T-cell (primary cell): ENCODE measurements at regions not wholly inside any gene's neighbourhood (a gene's known extent, or its start where the extent isn't known, plus 50 kb on each side); places are given as distances from the start of the nearest gene placed in this dataset.

ENCODE experiments used
- ATAC-seq, 4 experiments: fragments of 200-7000 bp in 3 of 4; fragments of 150-1000 bp in 1 of 4; cut with Tn5 transposase; replicated peaks in 1 of 4; 1 replicate in 3 of 4; 2 replicates in 1 of 4; pipeline ENCODE4 v1.10.0; 2021; ENCODE audit warnings: moderate library complexity in 3 of 4, mild to moderate bottlenecking in 2 of 4, moderate number of reproducible peaks in 1 of 4
- CTCF ChIA-PET, 2 donors: fragments of 300-600 bp; sonication (Branson Sonifier 250); formaldehyde crosslinking; loops; one replicate each; lab custom pipeline; 2022; ENCODE audit warnings: antibody characterized with exemption in 2 of 2; lab: Charles Lee
- POLR2A ChIA-PET, 2 donors: fragments of 300-600 bp; sonication (Branson Sonifier 250); formaldehyde crosslinking; loops; one replicate each; lab custom pipeline; 2022; ENCODE audit warnings: antibody characterized with exemption in 2 of 2; lab: Charles Lee
- DNase-seq, 35 experiments: peaks; one replicate each; pipeline versions ENCODE4 v3.0.0 to v3.0.0-alpha.2; 2013 to 2023
- H3K27ac ChIP-seq: one replicate; pipeline ENCODE4 v1.5.1; 2013; ENCODE audit warnings: low read length
- H3K27me3 ChIP-seq, 2 experiments: replicated peaks in 1 of 2; 1 replicate in 1 of 2; 2 replicates in 1 of 2; pipeline versions ENCODE4 v1.6.1 to v1.7.0; 2013; ENCODE audit warnings: low read length in 1 of 2, mixed read lengths in 1 of 2; ENCODE audit not compliant: control insufficient read depth in 2 of 2, insufficient read depth in 2 of 2; ENCODE audit errors: extremely low read depth in 1 of 2
- H3K36me3 ChIP-seq, 2 donors: 1 replicate in 1 of 2; 2 replicates in 1 of 2; pipeline versions ENCODE4 v1.6.1 to v1.7.0; 2013; ENCODE audit warnings: low read length in 1 of 2; ENCODE audit not compliant: control insufficient read depth in 2 of 2, insufficient read depth in 1 of 2; ENCODE audit errors: extremely low read depth in 1 of 2
- H3K4me1 ChIP-seq, 2 experiments: 1 replicate in 1 of 2; 2 replicates in 1 of 2; pipeline versions ENCODE4 v1.6.1 to v1.7.0; 2013; ENCODE audit warnings: low read length in 2 of 2, mixed read lengths in 1 of 2; ENCODE audit not compliant: insufficient read depth in 2 of 2, control insufficient read depth in 1 of 2; ENCODE audit errors: extremely low read depth in 1 of 2
- H3K4me3 ChIP-seq, 2 donors: 1 replicate in 1 of 2; 2 replicates in 1 of 2; pipeline versions ENCODE4 v1.5.1 to v1.7.0; 2013; ENCODE audit warnings: mild to moderate bottlenecking in 2 of 2, low read length in 1 of 2, moderate library complexity in 1 of 2; ENCODE audit not compliant: control insufficient read depth in 1 of 2; ENCODE audit errors: extremely low read depth in 1 of 2
- H3K9me3 ChIP-seq: 2 replicates; pipeline ENCODE4 v1.7.0; 2013
- H3K27ac Mint-ChIP-seq, 2 donors: one replicate each; pipeline ENCODE4 v1.8.0; 2020 to 2021; ENCODE audit warnings: mild to moderate bottlenecking in 2 of 2, mixed read lengths in 2 of 2
- H3K27me3 Mint-ChIP-seq, 2 donors: one replicate each; pipeline ENCODE4 v1.8.0; 2021 to 2022; ENCODE audit warnings: mixed read lengths in 2 of 2
- H3K36me3 Mint-ChIP-seq: one replicate; pipeline ENCODE4 v1.8.0; 2021; ENCODE audit warnings: mixed read lengths
- H3K4me1 Mint-ChIP-seq, 3 donors: one replicate each; pipeline ENCODE4 v1.8.0; 2020 to 2022; ENCODE audit warnings: mixed read lengths in 3 of 3, mild to moderate bottlenecking in 1 of 3
- H3K4me3 Mint-ChIP-seq, 3 donors: one replicate each; pipeline ENCODE4 v1.8.0; 2020 to 2022; ENCODE audit warnings: mild to moderate bottlenecking in 3 of 3, mixed read lengths in 3 of 3, moderate library complexity in 3 of 3
- H3K9me3 Mint-ChIP-seq, 3 donors: one replicate each; pipeline ENCODE4 v1.8.0; 2020 to 2022; ENCODE audit warnings: mixed read lengths in 3 of 3
- WGBS: methylation state at CpG from one replicate; pipeline ENCODE4 v1.1.5; 2013; ENCODE audit warnings: missing lambda C conversion rate; ENCODE audit not compliant: insufficient coverage; 5-methylcytosine and 5-hydroxymethylcytosine counted together

DNA sequence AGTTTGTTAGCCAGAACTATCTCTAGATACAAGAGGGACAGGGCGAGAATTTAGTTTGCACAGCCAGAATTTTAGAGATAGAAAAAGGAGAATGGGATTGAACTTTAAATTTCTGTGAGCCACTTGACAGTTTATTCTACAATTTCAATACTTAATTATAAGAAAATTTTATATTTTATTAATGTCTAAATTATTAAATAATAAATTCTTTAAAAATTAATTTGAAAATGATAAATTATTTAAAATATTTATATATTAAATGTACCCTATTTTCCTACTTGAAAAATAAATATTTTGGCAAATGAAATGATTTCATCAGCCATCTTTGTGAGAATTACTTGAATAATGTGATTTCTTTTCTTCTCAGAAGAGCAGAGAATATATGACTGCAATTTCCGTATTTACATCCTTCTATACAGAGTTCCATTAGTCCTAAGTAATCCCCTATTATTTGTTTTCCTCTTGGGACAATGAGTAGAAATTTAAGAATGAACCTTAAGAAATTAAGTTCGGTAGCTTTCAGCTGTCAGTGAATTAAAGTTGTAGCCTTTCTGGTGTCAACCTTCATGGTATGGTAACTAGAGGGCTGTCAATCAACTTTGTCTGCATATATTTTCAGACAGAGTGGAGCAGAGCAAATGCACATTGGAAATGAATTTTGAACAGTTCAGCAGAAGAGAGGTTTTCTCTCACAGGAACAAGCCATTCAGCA, 763.9 kb downstream of the PCDH18 start:
- Mint-ChIP-seq H3K9me3 (peaks cover 0 to 3% (median 0%) of the 10 kb centered on the region in 3 donors), H3K36me3 (no peaks in the 10 kb centered on the region), H3K27ac (no peak overlapping the region), H3K27me3 (no peaks in the 10 kb centered on the region), H3K4me3 (no peak overlapping the region), H3K4me1 (no peaks in the 10 kb centered on the region)
- ChIA-PET POLR2A (no interaction called here), CTCF (no interaction called here)
- H3K27me3 ChIP-seq: no peaks in the 10 kb centered on the region
- WGBS: 67% methylated on average over 1 of the region's 3 CpGs
- no peak for DNase-seq
- H3K9me3 ChIP-seq: no peaks in the 10 kb centered on the region
- no peak overlapping the region for H3K27ac ChIP-seq
- H3K4me1 ChIP-seq: no peaks in the 10 kb centered on the region
- no peak for ATAC-seq
- H3K4me3 ChIP-seq: no peak overlapping the region
- H3K36me3 ChIP-seq: no peaks in the 10 kb centered on the region

DNA sequence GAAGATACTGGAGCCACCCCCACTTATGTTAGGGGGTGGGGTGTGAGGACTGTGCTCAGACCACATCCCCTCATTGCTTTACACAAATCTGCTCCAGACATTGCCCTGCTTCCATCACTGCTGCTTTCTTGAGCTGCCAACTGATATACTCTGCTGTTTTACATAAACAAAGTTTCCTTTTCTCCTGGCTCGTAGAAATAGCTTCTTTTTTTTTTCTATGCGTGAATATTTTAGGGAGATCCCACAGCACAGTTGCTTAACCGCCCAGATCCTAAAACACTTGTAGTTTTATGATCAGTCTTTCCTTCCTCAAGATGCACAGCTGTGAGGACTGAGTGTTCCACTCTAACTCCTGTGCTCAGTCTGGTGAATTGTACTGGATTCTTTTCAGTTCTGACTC, 768.4 kb downstream of the PCDH18 start:
- no peak overlapping the region for H3K4me3 ChIP-seq
- no peaks in the 10 kb centered on the region for H3K9me3 ChIP-seq
- no peaks in the 10 kb centered on the region for H3K27me3 ChIP-seq
- no peak overlapping the region for H3K27ac ChIP-seq
- WGBS: 100% methylated on average over 1 of the region's 3 CpGs
- H3K4me1 ChIP-seq: no peaks in the 10 kb centered on the region
- H3K36me3 ChIP-seq: no peaks in the 10 kb centered on the region
- CTCF ChIA-PET: no interaction called here
- H3K4me1 Mint-ChIP-seq: no peaks in the 10 kb centered on the region
- H3K9me3 Mint-ChIP-seq: peaks cover 0 to 4% (median 4%) of the 10 kb centered on the region in 3 donors
- H3K36me3 Mint-ChIP-seq: no peaks in the 10 kb centered on the region
- DNase-seq (no peak), ATAC-seq (no peak)
- no peaks in the 10 kb centered on the region for H3K27me3 Mint-ChIP-seq
- no peak overlapping the region for H3K4me3 Mint-ChIP-seq
- no peak overlapping the region for H3K27ac Mint-ChIP-seq
- POLR2A ChIA-PET: no interaction called here

DNA sequence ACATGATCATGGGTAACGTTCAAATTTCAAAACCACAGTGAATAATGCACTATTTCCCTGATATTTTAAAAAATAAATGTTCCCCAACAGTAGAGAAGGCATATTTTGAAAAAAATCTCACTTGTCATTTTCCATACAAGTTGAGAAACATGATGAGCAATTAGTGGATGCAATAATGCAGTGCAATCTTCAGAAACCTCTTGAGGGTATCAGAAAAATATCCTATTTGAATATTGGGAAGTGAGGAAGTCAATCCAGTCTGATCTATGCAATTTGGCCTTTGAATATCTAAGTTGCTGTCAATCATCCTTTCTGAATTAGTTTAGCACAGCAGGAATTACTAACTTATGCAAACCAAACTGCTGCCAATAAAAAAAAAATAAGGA, 776.8 kb downstream of the PCDH18 start:
- Mint-ChIP-seq H3K27ac (no peak overlapping the region), H3K4me3 (no peak overlapping the region), H3K9me3 (peaks cover 3 to 4% (median 4%) of the 10 kb centered on the region in 3 donors), H3K36me3 (no peaks in the 10 kb centered on the region), H3K27me3 (no peaks in the 10 kb centered on the region), H3K4me1 (no peaks in the 10 kb centered on the region)
- ATAC-seq: no peak
- H3K27ac ChIP-seq: no peak overlapping the region
- POLR2A ChIA-PET: no interaction called here
- no peaks in the 10 kb centered on the region for H3K36me3 ChIP-seq
- H3K27me3 ChIP-seq: no peaks in the 10 kb centered on the region
- CTCF ChIA-PET: no interaction called here
- WGBS: no CpG with 5 or more reads among the region's 1 CpG
- no peaks in the 10 kb centered on the region for H3K9me3 ChIP-seq
- no peak for DNase-seq
- no peak overlapping the region for H3K4me3 ChIP-seq
- H3K4me1 ChIP-seq: no peaks in the 10 kb centered on the region

DNA sequence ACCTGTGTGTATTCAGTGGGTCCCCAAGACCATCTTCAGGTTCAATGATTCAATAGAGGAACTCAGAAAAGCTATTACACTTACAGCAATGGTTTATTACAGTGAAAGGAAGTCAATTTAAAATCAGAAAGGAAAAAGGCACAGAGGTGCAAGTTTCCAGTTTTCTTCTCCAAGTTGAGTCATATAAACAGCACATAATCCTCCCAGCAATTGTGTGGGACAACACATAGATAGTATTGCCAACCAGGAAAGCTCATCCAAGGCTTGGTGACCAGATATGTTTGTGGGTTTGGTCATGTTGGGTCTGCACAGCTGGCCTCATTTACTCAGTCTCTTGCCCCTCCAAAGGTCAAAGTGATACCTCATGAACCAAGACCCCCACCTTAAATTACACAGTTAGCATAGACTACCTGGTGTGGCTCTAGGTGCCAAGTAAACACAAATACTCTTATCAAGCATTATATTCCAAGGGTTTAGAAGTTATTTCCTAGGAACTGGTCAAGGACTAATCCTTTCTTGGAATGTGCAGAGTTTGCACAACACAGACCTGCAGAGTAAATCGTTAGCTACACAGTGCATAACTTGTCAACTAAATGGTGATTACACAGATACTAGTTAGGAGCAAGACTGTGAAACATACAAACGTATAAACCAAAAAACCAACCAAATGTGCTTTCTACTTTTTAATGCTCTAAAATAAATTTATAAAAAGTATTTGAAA, 777.3 kb downstream of the PCDH18 start:
- H3K9me3 ChIP-seq: no peaks in the 10 kb centered on the region
- ChIA-PET POLR2A (no interaction called here), CTCF (no interaction called here)
- Mint-ChIP-seq H3K36me3 (no peaks in the 10 kb centered on the region), H3K4me1 (no peaks in the 10 kb centered on the region), H3K27me3 (no peaks in the 10 kb centered on the region), H3K4me3 (no peak overlapping the region), H3K27ac (no peak overlapping the region), H3K9me3 (peaks cover 1 to 4% (median 3%) of the 10 kb centered on the region in 3 donors)
- H3K27me3 ChIP-seq: no peaks in the 10 kb centered on the region
- no peak overlapping the region for H3K4me3 ChIP-seq
- no peak overlapping the region for H3K27ac ChIP-seq
- WGBS: 57% methylated on average over 1 of the region's 2 CpGs
- DNase-seq (no peak), ATAC-seq (no peak)
- H3K36me3 ChIP-seq: no peaks in the 10 kb centered on the region
- no peaks in the 10 kb centered on the region for H3K4me1 ChIP-seq

DNA sequence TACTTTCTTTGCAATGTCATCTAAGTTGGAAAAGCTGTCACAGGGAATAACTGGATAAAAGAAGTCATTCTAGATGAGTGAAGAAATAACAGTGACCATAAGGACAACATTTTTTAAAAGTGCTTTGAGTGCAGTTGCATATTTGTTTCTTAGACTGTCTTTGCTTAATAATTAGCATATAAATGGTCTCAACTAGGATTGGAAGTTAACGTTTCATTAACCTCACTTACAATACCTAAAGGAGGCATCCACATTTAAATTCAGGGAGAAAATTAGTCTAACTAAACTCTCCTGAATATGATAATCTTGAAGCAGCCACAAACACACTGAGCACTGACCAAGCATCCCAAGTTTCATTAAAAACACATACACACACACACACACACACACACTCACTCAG, 780.7 kb downstream of the PCDH18 start:
- no peaks in the 10 kb centered on the region for H3K4me1 ChIP-seq
- POLR2A ChIA-PET: no interaction called here

DNA sequence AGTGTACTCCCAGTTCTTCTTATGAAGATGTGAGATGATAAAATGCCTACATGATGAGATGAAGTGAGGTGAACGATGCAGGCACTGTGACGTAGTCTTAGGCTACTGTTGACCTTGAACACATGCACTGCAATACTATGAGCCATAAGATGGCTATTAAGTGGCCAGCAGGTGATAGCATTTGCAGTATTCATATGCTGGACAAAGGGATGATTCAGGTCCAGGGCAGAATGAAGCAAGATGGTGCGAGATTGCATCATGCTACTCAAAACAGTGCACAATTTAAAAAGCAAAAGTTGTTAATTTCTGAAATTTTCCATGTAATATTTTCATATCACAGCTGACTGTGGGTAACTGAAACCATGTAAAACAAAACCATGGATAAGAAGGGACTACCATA, 781.4 kb downstream of the PCDH18 start:
- H3K4me3 ChIP-seq: no peak overlapping the region
- DNase-seq: no peak
- H3K36me3 Mint-ChIP-seq: no peaks in the 10 kb centered on the region
- no peaks in the 10 kb centered on the region for H3K36me3 ChIP-seq
- no peaks in the 10 kb centered on the region for H3K4me1 ChIP-seq
- H3K4me1 Mint-ChIP-seq: no peaks in the 10 kb centered on the region
- H3K9me3 ChIP-seq: no peaks in the 10 kb centered on the region
- no peak overlapping the region for H3K27ac Mint-ChIP-seq
- no peak for ATAC-seq
- no peak overlapping the region for H3K27ac ChIP-seq
- H3K9me3 Mint-ChIP-seq: peaks cover 3 to 8% (median 3%) of the 10 kb centered on the region in 3 donors
- WGBS: no CpG with 5 or more reads among the region's 3 CpGs
- ChIA-PET POLR2A (no interaction called here), CTCF (no interaction called here)
- no peaks in the 10 kb centered on the region for H3K27me3 Mint-ChIP-seq
- no peaks in the 10 kb centered on the region for H3K27me3 ChIP-seq
- H3K4me3 Mint-ChIP-seq: no peak overlapping the region

More for the DNA sequence above, 780.7 kb downstream of the PCDH18 start:
- H3K4me1 Mint-ChIP-seq: no peaks in the 10 kb centered on the region
- no peaks in the 10 kb centered on the region for H3K27me3 ChIP-seq
- H3K9me3 Mint-ChIP-seq: peaks cover 3 to 8% (median 3%) of the 10 kb centered on the region in 3 donors
- no CpG with 5 or more reads among the region's 1 CpG for WGBS
- CTCF ChIA-PET: no interaction called here
- no peaks in the 10 kb centered on the region for H3K36me3 ChIP-seq
- ATAC-seq (no peak), DNase-seq (no peak)
- H3K4me3 ChIP-seq: no peak overlapping the region
- no peak overlapping the region for H3K4me3 Mint-ChIP-seq
- no peaks in the 10 kb centered on the region for H3K27me3 Mint-ChIP-seq
- H3K9me3 ChIP-seq: no peaks in the 10 kb centered on the region
- H3K27ac Mint-ChIP-seq: no peak overlapping the region
- H3K27ac ChIP-seq: no peak overlapping the region
- no peaks in the 10 kb centered on the region for H3K36me3 Mint-ChIP-seq
